IMR-90 (cell line): ENCODE measurements at regions not wholly inside any gene's neighbourhood (a gene's known extent, or its start where the extent isn't known, plus 50 kb on each side); places are given as distances from the start of the nearest gene placed in this dataset.

Source experiments
- ATAC-seq: fragments of 200-7000 bp; cut with Tn5 transposase; 2 replicates; pipeline ENCODE4 v1.9.1; 2020; ENCODE audit warnings: low read depth, mild to moderate bottlenecking, moderate library complexity
- BruUV-seq: library from RNA; stranded (reverse); fragments of 400-500 nt; replicated peaks from 2 replicates; lab custom pipeline; 2021; lab: Mats Ljungman, UMichigan
- CTCF ChIA-PET: fragments of 300-600 bp; formaldehyde crosslinking; extraction: SDS; loops from one replicate; lab custom pipeline; 2021; ENCODE audit warnings: antibody characterized with exemption; lab: Yijun Ruan, JAX
- POLR2A ChIA-PET: fragments of 300-600 bp; sonication (Branson Sonifier 250); formaldehyde crosslinking; loops from one replicate; lab custom pipeline; 2022; ENCODE audit warnings: antibody characterized with exemption; ENCODE audit not compliant: unreplicated experiment; lab: Charles Lee
- DNase-seq: peaks from one replicate; pipeline ENCODE4 v3.0.0; 2013
- H2AFZ ChIP-seq: replicated peaks from 2 replicates; pipeline ENCODE3; 2013; ENCODE audit warnings: low read length, mild to moderate bottlenecking; ENCODE audit not compliant: poor library complexity
- H2AK5ac ChIP-seq: 2 replicates; pipeline ENCODE4 v1.6.1; 2013; ENCODE audit warnings: low read depth, low read length, inconsistent platforms
- H2AK9ac ChIP-seq: replicated peaks from 2 replicates; pipeline ENCODE3; 2013; ENCODE audit warnings: mild to moderate bottlenecking, low read depth, low read length, moderate library complexity; ENCODE audit not compliant: poor library complexity
- H2BK120ac ChIP-seq: 2 replicates; pipeline ENCODE4 v1.6.1; 2013; ENCODE audit warnings: low read depth, low read length, inconsistent platforms
- H2BK15ac ChIP-seq: 3 replicates; pipeline ENCODE4 v1.6.1; 2013; ENCODE audit warnings: low read depth, low read length, inconsistent platforms
- H2BK20ac ChIP-seq: 2 replicates; pipeline ENCODE4 v1.6.1; 2013; ENCODE audit warnings: low read depth, mild to moderate bottlenecking, inconsistent platforms, low read length, moderate library complexity
- H2BK5ac ChIP-seq: 2 replicates; pipeline ENCODE4 v1.6.1; 2013; ENCODE audit warnings: mild to moderate bottlenecking, low read depth, low read length, inconsistent platforms; ENCODE audit not compliant: poor library complexity, severe bottlenecking
- H3K14ac ChIP-seq: replicated peaks from 2 replicates; pipeline ENCODE4 v1.6.1; 2013; ENCODE audit warnings: low read depth, low read length, inconsistent platforms
- H3K18ac ChIP-seq: 2 replicates; pipeline ENCODE4 v1.6.1; 2013; ENCODE audit warnings: low read depth, low read length, control low read depth
- H3K23ac ChIP-seq: 2 replicates; pipeline ENCODE4 v1.6.1; 2013; ENCODE audit warnings: low read depth, low read length, inconsistent platforms
- H3K27ac ChIP-seq: 2 replicates; pipeline ENCODE4 v1.5.1; 2013; ENCODE audit warnings: mild to moderate bottlenecking, control low read depth, low read length; ENCODE audit not compliant: insufficient read depth
- H3K27me3 ChIP-seq: 2 replicates; pipeline ENCODE4 v1.6.1; 2013; ENCODE audit warnings: low read length; ENCODE audit not compliant: control insufficient read depth, insufficient read depth
- H3K36me3 ChIP-seq: 2 replicates; pipeline ENCODE4 v1.6.1; 2013; ENCODE audit warnings: low read length, mixed read lengths; ENCODE audit not compliant: control insufficient read depth, insufficient read depth
- H3K4ac ChIP-seq: 2 replicates; pipeline ENCODE4 v1.6.1; 2013; ENCODE audit warnings: low read depth, low read length, inconsistent platforms
- H3K4me1 ChIP-seq: 2 replicates; pipeline ENCODE4 v1.6.1; 2013; ENCODE audit warnings: low read length, mixed read lengths; ENCODE audit not compliant: control insufficient read depth, insufficient read depth
- H3K4me2 ChIP-seq: 2 replicates; pipeline ENCODE4 v1.6.1; 2013; ENCODE audit warnings: low read depth, mild to moderate bottlenecking, control low read depth, low read length, moderate library complexity
- H3K4me3 ChIP-seq: 2 replicates; pipeline ENCODE4 v1.5.1; 2013; ENCODE audit warnings: low read depth, mild to moderate bottlenecking, control low read depth, low read length, moderate library complexity; ENCODE audit not compliant: insufficient read depth
- H3K56ac ChIP-seq: 2 replicates; pipeline ENCODE4 v1.6.1; 2013; ENCODE audit warnings: low read length, inconsistent platforms; ENCODE audit not compliant: insufficient read depth; ENCODE audit errors: extremely low read depth
- H3K79me1 ChIP-seq, 2 experiments: 2 replicates each; pipeline ENCODE4 v1.6.1; 2013; ENCODE audit warnings: low read length in 2 of 2, inconsistent platforms in 1 of 2, low read depth in 1 of 2
- H3K9ac ChIP-seq: 2 replicates; pipeline ENCODE4 v1.6.1; 2013; ENCODE audit warnings: low read depth, low read length, control low read depth
- H3K9me1 ChIP-seq: 2 replicates; pipeline ENCODE4 v1.6.1; 2013; ENCODE audit warnings: low read length, inconsistent platforms; ENCODE audit not compliant: insufficient read depth
- H3K9me3 ChIP-seq: 2 replicates; pipeline ENCODE4 v1.6.1; 2013; ENCODE audit warnings: low read length; ENCODE audit not compliant: control insufficient read depth, insufficient read depth
- H4K20me1 ChIP-seq: 2 replicates; pipeline ENCODE4 v1.6.1; 2013; ENCODE audit warnings: low read length, inconsistent platforms; ENCODE audit not compliant: insufficient read depth
- H4K5ac ChIP-seq: 2 replicates; pipeline ENCODE4 v1.6.1; 2013; ENCODE audit warnings: mild to moderate bottlenecking, low read depth, low read length, control low read depth
- H4K8ac ChIP-seq, 2 experiments: 2 replicates each; pipeline ENCODE4 v1.6.1; 2013; ENCODE audit warnings: low read depth in 2 of 2, low read length in 2 of 2, control low read depth in 1 of 2, inconsistent platforms in 1 of 2
- H4K91ac ChIP-seq: 2 replicates; pipeline ENCODE4 v1.6.1; 2013; ENCODE audit warnings: low read depth, low read length, inconsistent platforms; ENCODE audit not compliant: insufficient read depth
- CEBPB ChIP-seq: IDR thresholded peaks from 2 replicates; pipeline ENCODE4 v1.6.1; 2012; ENCODE audit warnings: low read depth, low read length, improper control_type of control experiment
- RFX5 ChIP-seq: IDR thresholded peaks from 2 replicates; pipeline ENCODE4 v1.8.0; 2012; ENCODE audit warnings: low read depth, mild to moderate bottlenecking, low read length, moderate library complexity
- WGBS, 2 experiments: methylation state at CpG; one replicate each; pipeline versions ENCODE4 v1.1.5 to v1.1.7; 2013; ENCODE audit warnings: missing lambda C conversion rate in 2 of 2; ENCODE audit not compliant: insufficient read length in 1 of 2; ENCODE audit errors: extremely low coverage in 2 of 2; 5-methylcytosine and 5-hydroxymethylcytosine counted together
- dilution Hi-C: fragments of 300-500 bp; cut with HindIII; formaldehyde crosslinking; loops from one replicate; pipeline ENCODE4 v1.14.3; 2018; ENCODE audit warnings: low sequenced_read_pairs; ENCODE audit not compliant: unreplicated experiment
- in situ Hi-C: fragments of 300-500 bp; cut with MboI; formaldehyde crosslinking; loops from 3 replicates; pipeline ENCODE4 v1.14.3; 2019; ENCODE audit warnings: low sequenced_read_pairs, inconsistent platforms, mixed read lengths
- intact Hi-C: fragments of 100-400 bp; cut with micrococcal nuclease; formaldehyde crosslinking; loops from 2 replicates; pipeline ENCODE4 v1.10.0; 2022

DNA sequence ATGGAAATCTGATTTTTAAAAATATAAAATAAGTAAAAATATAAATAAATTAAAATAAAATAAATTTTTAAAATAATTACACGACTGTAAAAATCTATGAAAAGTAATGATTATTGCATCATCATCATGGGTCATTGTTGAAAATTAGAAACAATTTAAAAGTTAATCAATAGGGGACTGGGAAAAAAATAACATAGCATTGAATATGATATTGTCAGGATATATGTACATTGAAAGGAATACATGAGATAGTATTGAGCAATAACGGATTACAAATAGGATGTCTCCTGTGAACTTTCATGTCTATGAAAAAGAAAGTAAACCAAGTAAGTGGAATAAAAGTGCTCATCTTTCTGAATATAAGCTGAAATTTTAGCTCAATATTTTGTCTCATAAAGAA, 566.8 kb upstream of the HTR2C start:
- Histone ChIP-seq H3K23ac (no peak overlapping the region), H3K4ac (no peak overlapping the region), H4K8ac (no peak overlapping the region), H2AFZ (no peak overlapping the region), H3K27me3 (no peaks in the 10 kb centered on the region), H3K9ac (no peak overlapping the region), H2BK5ac (no peak overlapping the region), H3K4me1 (no peaks in the 10 kb centered on the region), H3K27ac (no peak overlapping the region), H3K36me3 (no peaks in the 10 kb centered on the region), H3K4me2 (no peak overlapping the region), H2AK5ac (no peak overlapping the region), H3K56ac (no peak overlapping the region), H4K20me1 (no peaks in the 10 kb centered on the region), H4K91ac (no peak overlapping the region), H3K18ac (no peak overlapping the region), H3K9me3 (no peaks in the 10 kb centered on the region), H3K4me3 (no peak overlapping the region), H2BK120ac (no peak overlapping the region), H2BK20ac (no peak overlapping the region), H3K79me1 (no peaks in the 10 kb centered on the region), H4K5ac (no peak overlapping the region), H2AK9ac (no peak overlapping the region), H3K9me1 (no peaks in the 10 kb centered on the region), H2BK15ac (no peak overlapping the region), H3K14ac (no peak overlapping the region)
- no TSS peak for BruUV-seq
- intact Hi-C loops (no loop called here), in situ Hi-C loops (no loop called here), dilution Hi-C loops (no loop called here)
- POLR2A ChIA-PET: no interaction called here
- CTCF ChIA-PET: no interaction called here
- WGBS, 2 experiments: no CpG with 5 or more reads among the region's 2 CpGs
- DNase-seq (no peak), ATAC-seq (no peak)
- TF ChIP-seq CEBPB (peak; percentile 69), RFX5 (no peak)
